Skeletal muscle cell (primary cell): ENCODE measurements at regions not wholly inside any gene's neighbourhood (a gene's known extent, or its start where the extent isn't known, plus 50 kb on each side); places are given as distances from the start of the nearest gene placed in this dataset.

Source experiments
- DNase-seq: peaks from one replicate; pipeline ENCODE4 v3.0.0-alpha.2; 2010; ENCODE audit warnings: low read depth
- H3K4me3 ChIP-seq: 2 replicates; pipeline ENCODE4 v1.5.1; 2011; ENCODE audit warnings: low read depth, mild to moderate bottlenecking, control low read depth, low read length, moderate library complexity

DNA sequence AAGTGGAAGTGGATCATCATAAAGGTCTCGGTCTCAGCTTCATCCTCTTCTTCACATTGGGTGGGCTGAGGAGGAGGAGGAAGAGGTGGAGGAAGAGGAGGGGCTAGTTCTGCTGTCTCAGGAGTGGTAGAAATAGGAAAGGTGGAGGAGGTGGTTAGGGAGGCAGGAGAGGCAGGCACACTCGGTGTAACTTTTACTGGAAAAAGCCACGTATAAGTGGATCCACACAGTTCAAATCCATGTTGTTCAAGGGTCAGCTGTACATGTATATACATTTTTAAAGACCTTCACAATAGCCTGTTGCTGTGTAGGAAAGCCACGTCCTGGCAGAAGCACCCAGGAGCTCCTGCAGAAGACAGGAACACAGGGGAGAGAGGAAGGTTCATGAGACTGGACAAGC is 110.3 kb upstream of the RAB12 start:
- no peak for DNase-seq
- no peak overlapping the region for H3K4me3 ChIP-seq

GRCh38 chr18:8499810-8500675 is 109.2 kb upstream of the RAB12 start:
- no peak overlapping the region for H3K4me3 ChIP-seq
- DNase-seq, result no peak

- no peak for DNase-seq
- no peak overlapping the region for H3K4me3 ChIP-seq
Observed at GRCh38 chr18:8501044-8501443, 108.2 kb upstream of the RAB12 start.

DNA sequence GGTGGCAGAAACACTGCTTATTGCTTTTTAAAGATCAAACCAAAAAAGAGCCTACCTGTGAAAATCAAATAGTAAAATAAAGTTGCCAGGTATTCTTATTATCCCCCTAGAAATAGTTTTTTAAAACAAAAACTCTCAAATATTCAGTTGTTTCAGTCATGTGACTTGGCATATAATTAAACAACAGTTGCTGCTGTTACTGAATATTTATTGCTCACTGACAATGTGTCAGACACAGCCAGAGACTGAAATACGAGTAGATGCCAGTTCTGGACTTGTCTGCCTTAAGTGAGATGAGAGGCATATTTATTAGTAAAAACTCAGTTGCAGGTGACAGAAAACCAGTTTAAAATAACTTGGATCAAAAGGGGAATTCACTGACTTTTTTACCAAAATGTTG is 106.0 kb upstream of the RAB12 start:
- DNase-seq, result no peak

DNA sequence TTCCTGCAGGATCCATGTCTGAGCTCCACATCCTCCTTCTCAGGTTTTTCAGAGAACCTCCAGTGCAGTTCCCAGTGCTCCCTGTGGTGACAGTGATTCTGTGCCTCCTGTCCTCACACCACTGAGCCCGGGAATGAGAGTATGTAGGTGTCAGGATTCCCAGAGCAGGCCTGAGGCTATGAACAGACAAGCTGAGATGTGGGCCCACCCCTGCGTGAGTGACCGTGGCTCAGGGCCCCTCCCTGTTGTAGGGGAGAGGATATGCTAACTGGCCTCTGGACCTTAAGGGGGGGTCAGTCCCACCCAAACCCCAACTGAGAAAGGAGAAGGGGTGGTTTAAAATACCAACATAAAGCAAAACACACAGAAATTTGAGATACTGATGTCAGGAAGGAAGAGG is 104.8 kb upstream of the RAB12 start:
- no peak for DNase-seq
- H3K4me3 ChIP-seq, result no peak overlapping the region

More for the DNA sequence above, 106.0 kb upstream of the RAB12 start:
- H3K4me3 ChIP-seq, result no peak overlapping the region

DNA sequence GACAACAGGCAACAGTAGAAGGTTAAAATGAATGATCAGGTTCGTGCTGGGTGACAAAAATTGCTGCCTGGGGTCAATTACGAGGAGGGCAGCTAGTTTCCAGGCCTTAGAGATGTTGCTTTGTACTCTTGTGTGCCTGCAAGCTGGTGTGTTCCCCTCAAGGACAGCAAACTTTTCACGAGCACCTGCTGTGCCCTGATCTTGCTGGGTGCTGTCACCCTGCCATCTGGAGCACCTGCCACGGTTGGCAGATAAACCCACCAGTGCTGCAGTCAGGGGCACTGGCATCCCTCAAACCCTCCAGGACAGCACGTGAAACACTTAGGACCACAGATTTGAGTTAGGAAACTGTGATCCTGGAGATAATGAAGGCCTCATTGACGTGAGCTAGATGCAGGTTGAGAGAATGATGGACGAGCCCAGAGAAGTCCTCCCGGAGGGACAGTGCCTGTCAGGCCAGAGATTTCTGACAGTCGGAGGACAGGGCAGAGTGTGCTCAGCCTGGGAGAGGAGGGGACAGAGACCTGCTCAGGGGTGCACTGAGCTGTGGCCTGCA is 104.3 kb upstream of the RAB12 start:
- no peak overlapping the region for H3K4me3 ChIP-seq
- no peak for DNase-seq

- no peak for DNase-seq
- H3K4me3 ChIP-seq, result no peak overlapping the region
Observed at GRCh38 chr18:8506251-8507049, 102.8 kb upstream of the RAB12 start.

- H3K4me3 ChIP-seq, result no peak overlapping the region
- DNase-seq, result no peak
Observed at GRCh38 chr18:8507361-8507760, 101.9 kb upstream of the RAB12 start.

- no peak overlapping the region for H3K4me3 ChIP-seq
- DNase-seq, result no peak
Observed at GRCh38 chr18:8507915-8508705, 101.1 kb upstream of the RAB12 start.

DNA sequence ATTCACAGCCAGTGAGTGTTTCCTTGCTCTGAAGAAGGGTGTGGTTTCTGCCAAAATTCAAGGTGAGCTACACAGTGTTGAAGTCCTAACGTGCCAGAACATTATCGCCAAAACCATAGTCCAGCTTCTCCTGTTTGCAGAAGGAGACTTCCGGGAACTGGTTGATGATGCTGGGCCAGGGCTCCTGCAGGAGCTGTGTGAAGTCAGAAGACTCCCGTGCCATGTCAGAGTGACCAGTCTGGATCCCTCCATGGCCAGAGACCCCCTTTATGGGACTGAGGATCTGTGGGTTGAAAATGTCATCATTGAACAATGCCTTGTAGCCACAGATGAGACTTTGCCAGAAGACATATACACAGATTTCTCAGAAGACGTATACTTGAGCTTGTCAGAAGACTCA is 96.0 kb upstream of the RAB12 start:
- DNase-seq, result no peak
- no peak overlapping the region for H3K4me3 ChIP-seq

- no peak overlapping the region for H3K4me3 ChIP-seq
- DNase-seq, result no peak
Observed at GRCh38 chr18:8514409-8514808, 94.8 kb upstream of the RAB12 start.

DNA sequence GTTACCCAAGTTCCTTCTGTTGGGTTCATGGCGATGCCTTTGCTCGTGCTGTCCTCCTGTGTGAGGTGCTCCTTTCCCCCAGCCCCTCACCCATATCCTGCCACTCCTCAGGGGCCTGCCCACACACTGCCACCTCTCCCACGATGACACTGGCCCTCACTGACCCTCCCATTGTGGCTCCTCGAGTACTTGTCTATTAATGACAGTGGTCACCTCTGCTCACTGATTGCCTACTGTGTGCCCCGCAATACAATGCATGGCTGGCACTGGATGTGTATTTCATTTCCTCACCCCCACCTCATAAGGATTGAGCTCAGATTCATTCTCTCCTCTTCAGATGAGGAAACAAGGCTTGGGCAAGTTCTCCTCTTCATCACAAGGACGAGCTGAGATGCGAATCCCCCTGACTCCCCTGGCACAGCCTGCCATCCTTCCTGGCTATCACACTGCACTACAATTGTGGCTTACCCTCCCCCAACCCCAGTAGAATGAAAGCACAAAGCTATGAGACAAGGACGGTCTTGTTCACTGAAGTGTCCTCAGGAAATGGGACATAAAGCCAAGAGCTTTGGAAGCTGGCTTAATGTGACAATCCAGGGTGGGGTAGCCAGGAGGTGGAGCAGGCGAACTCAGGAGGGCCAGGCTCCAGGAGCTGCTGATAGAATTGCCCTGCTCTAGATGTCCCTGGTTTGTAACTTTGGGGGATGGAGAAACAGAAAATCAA is 93.9 kb upstream of the RAB12 start:
- no peak for DNase-seq

GRCh38 chr18:8516371-8517250 is 92.6 kb upstream of the RAB12 start:
- DNase-seq, result no peak
- no peak overlapping the region for H3K4me3 ChIP-seq

More for the DNA sequence above, 93.9 kb upstream of the RAB12 start:
- H3K4me3 ChIP-seq, result no peak overlapping the region

GRCh38 chr18:8517276-8517675 is 92.0 kb upstream of the RAB12 start:
- DNase-seq, result no peak
- H3K4me3 ChIP-seq, result no peak overlapping the region

DNA sequence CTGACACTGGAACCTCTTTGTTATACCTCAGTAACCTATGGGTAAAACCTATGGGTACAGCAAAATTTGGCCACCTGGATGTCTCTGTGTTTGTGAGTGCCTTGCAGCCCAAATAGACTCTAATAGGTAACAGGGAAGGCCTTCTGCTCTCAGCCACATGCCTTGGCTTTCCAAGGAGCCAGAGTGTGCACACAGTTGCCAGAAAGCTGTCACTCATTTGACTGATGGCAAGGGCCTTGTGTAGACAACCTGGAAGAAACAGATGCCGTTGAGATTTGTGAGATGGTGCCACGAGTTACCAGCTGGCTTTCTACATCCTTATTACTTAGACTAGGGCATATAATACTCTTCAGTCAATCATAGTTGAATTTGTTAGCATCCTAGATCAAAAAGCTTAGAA is 90.1 kb upstream of the RAB12 start:
- no peak for DNase-seq
- H3K4me3 ChIP-seq, result no peak overlapping the region

DNA sequence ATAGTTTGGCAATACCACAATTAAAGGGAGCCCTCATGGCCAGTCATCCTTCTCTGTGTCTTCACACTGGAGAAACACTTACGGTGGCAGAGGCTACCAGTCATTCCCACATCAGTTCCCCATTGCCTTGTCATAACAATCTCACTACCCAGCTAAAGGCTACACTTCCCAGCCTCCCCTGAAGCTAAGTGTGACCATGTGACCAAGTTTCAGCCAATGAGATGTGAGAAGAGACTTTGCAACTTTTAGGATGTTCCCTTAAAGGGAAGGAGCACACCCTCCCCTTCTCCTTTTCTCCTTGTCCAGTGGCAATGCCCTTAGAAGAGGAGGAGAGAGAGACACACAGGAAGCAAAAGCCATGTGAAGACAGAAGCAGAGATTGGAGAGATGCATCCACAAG is 89.0 kb upstream of the RAB12 start:
- no peak overlapping the region for H3K4me3 ChIP-seq
- DNase-seq, result no peak

DNA sequence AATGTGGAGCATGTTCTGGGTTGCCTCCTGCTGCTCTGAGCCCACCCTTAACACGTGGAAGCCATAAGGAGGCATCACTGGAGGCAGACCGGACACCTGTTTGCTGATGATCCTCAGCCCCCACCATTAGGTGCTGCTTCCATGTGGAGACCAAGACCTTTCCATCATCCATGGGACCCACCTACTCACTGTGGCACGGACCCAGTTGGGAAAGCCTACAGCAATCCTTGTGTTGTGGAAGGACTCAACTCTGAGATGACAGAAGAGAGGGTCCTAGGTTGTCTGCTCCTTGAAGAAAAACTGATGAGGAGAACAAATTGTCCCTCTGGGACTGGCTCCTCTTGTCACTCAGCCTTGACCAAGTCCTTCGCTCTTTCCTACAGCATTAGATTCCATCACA is 86.5 kb upstream of the RAB12 start:
- no peak overlapping the region for H3K4me3 ChIP-seq
- DNase-seq, result no peak

- DNase-seq, result no peak
- no peak overlapping the region for H3K4me3 ChIP-seq
Observed at GRCh38 chr18:8525692-8526091, 83.5 kb upstream of the RAB12 start.
